ENCODE measurements at regions not wholly inside any gene's neighbourhood (a gene's known extent, or its start where the extent isn't known, plus 50 kb on each side); places are given as distances from the start of the nearest gene placed in this dataset.

GRCh38 chr3:147939839-147940238 lies 530.7 kb downstream of the ZIC1 start:
- no peak for TF ChIP-seq SPI1 (IDR thresholded peaks at IDR 0.05; ENCODE audit: low read depth, low read length)
- no peak for TF ChIP-seq POU2F2 (IDR thresholded peaks at IDR 0.05; ENCODE audit: low read depth, low read length)
- no peak for TF ChIP-seq TAF1 (IDR thresholded peaks at IDR 0.05; ENCODE audit: low read depth, low read length)
- TF ChIP-seq PAX5 (IDR thresholded peaks at IDR 0.05; ENCODE audit: insufficient read depth, low read length, severe bottlenecking), result no peak
- TF ChIP-seq POLR2AphosphoS5 (IDR thresholded peaks at IDR 0.05; ENCODE audit: low read depth, low read length), result no peak
- TF ChIP-seq POLR2A (IDR thresholded peaks at IDR 0.05; ENCODE audit: low read depth, low read length), result no peak
- DNase-seq (ENCODE audit: insufficient read length, low spot score) (no peak), FAIRE-seq (no peak)

- no peak for FAIRE-seq
Measured at GRCh38 chr3:147940405-147941193, 531.4 kb downstream of the ZIC1 start.

GRCh38 chr3:147941969-147942368 lies 532.8 kb downstream of the ZIC1 start:
- no peak for TF ChIP-seq POLR2A (IDR thresholded peaks at IDR 0.05; ENCODE audit: low read depth, low read length)
- TF ChIP-seq POU2F2 (IDR thresholded peaks at IDR 0.05; ENCODE audit: low read depth, low read length), result no peak
- TF ChIP-seq TAF1 (IDR thresholded peaks at IDR 0.05; ENCODE audit: low read depth, low read length), result no peak
- no peak for TF ChIP-seq POLR2AphosphoS5 (IDR thresholded peaks at IDR 0.05; ENCODE audit: low read depth, low read length)
- TF ChIP-seq PAX5 (IDR thresholded peaks at IDR 0.05; ENCODE audit: insufficient read depth, low read length, severe bottlenecking), result no peak
- TF ChIP-seq SPI1 (IDR thresholded peaks at IDR 0.05; ENCODE audit: low read depth, low read length), result no peak
- FAIRE-seq, result no peak
- no peak for DNase-seq (ENCODE audit: insufficient read length, low spot score)

More at GRCh38 chr3:147940405-147941193, 531.4 kb downstream of the ZIC1 start:
- TF ChIP-seq POLR2AphosphoS5 (IDR thresholded peaks at IDR 0.05; ENCODE audit: low read depth, low read length) (no peak), POLR2A (IDR thresholded peaks at IDR 0.05; ENCODE audit: low read depth, low read length) (no peak), POU2F2 (IDR thresholded peaks at IDR 0.05; ENCODE audit: low read depth, low read length) (no peak), TAF1 (IDR thresholded peaks at IDR 0.05; ENCODE audit: low read depth, low read length) (no peak), PAX5 (IDR thresholded peaks at IDR 0.05; ENCODE audit: insufficient read depth, low read length, severe bottlenecking) (no peak), SPI1 (IDR thresholded peaks at IDR 0.05; ENCODE audit: low read depth, low read length) (no peak)
- no peak for DNase-seq (ENCODE audit: insufficient read length, low spot score)

GRCh38 chr3:147943265-147943945 lies 534.2 kb downstream of the ZIC1 start:
- TF ChIP-seq POU2F2 (IDR thresholded peaks at IDR 0.05; ENCODE audit: low read depth, low read length) (no peak), TAF1 (IDR thresholded peaks at IDR 0.05; ENCODE audit: low read depth, low read length) (no peak), POLR2AphosphoS5 (IDR thresholded peaks at IDR 0.05; ENCODE audit: low read depth, low read length) (no peak), PAX5 (IDR thresholded peaks at IDR 0.05; ENCODE audit: insufficient read depth, low read length, severe bottlenecking) (no peak), SPI1 (IDR thresholded peaks at IDR 0.05; ENCODE audit: low read depth, low read length) (no peak), POLR2A (IDR thresholded peaks at IDR 0.05; ENCODE audit: low read depth, low read length) (no peak)
- FAIRE-seq (no peak), DNase-seq (ENCODE audit: insufficient read length, low spot score) (no peak)

- FAIRE-seq, result no peak
- DNase-seq (ENCODE audit: insufficient read length, low spot score), result no peak
- TF ChIP-seq PAX5 (IDR thresholded peaks at IDR 0.05; ENCODE audit: insufficient read depth, low read length, severe bottlenecking) (no peak), SPI1 (IDR thresholded peaks at IDR 0.05; ENCODE audit: low read depth, low read length) (no peak), POLR2AphosphoS5 (IDR thresholded peaks at IDR 0.05; ENCODE audit: low read depth, low read length) (no peak), POU2F2 (IDR thresholded peaks at IDR 0.05; ENCODE audit: low read depth, low read length) (no peak), TAF1 (IDR thresholded peaks at IDR 0.05; ENCODE audit: low read depth, low read length) (no peak), POLR2A (IDR thresholded peaks at IDR 0.05; ENCODE audit: low read depth, low read length) (no peak)
Measured at GRCh38 chr3:147945968-147946519, 536.9 kb downstream of the ZIC1 start.

GRCh38 chr3:147956615-147957014 lies 547.5 kb downstream of the ZIC1 start:
- TF ChIP-seq POLR2AphosphoS5 (IDR thresholded peaks at IDR 0.05; ENCODE audit: low read depth, low read length) (no peak), PAX5 (IDR thresholded peaks at IDR 0.05; ENCODE audit: insufficient read depth, low read length, severe bottlenecking) (no peak), SPI1 (IDR thresholded peaks at IDR 0.05; ENCODE audit: low read depth, low read length) (no peak), POU2F2 (IDR thresholded peaks at IDR 0.05; ENCODE audit: low read depth, low read length) (no peak), POLR2A (IDR thresholded peaks at IDR 0.05; ENCODE audit: low read depth, low read length) (no peak), TAF1 (IDR thresholded peaks at IDR 0.05; ENCODE audit: low read depth, low read length) (no peak)
- FAIRE-seq, result no peak
- no peak for DNase-seq (ENCODE audit: insufficient read length, low spot score)

GRCh38 chr3:147958754-147959153 lies 549.6 kb downstream of the ZIC1 start:
- FAIRE-seq (no peak), DNase-seq (ENCODE audit: insufficient read length, low spot score) (no peak)
- no peak for TF ChIP-seq POLR2A (IDR thresholded peaks at IDR 0.05; ENCODE audit: low read depth, low read length)
- no peak for TF ChIP-seq PAX5 (IDR thresholded peaks at IDR 0.05; ENCODE audit: insufficient read depth, low read length, severe bottlenecking)
- TF ChIP-seq SPI1 (IDR thresholded peaks at IDR 0.05; ENCODE audit: low read depth, low read length), result no peak
- no peak for TF ChIP-seq POLR2AphosphoS5 (IDR thresholded peaks at IDR 0.05; ENCODE audit: low read depth, low read length)

GRCh38 chr3:147960786-147961185 lies 551.6 kb downstream of the ZIC1 start:
- no peak for FAIRE-seq
- TF ChIP-seq POU2F2 (IDR thresholded peaks at IDR 0.05; ENCODE audit: low read depth, low read length) (no peak), POLR2A (IDR thresholded peaks at IDR 0.05; ENCODE audit: low read depth, low read length) (no peak), SPI1 (IDR thresholded peaks at IDR 0.05; ENCODE audit: low read depth, low read length) (no peak), TAF1 (IDR thresholded peaks at IDR 0.05; ENCODE audit: low read depth, low read length) (no peak), PAX5 (IDR thresholded peaks at IDR 0.05; ENCODE audit: insufficient read depth, low read length, severe bottlenecking) (no peak), POLR2AphosphoS5 (IDR thresholded peaks at IDR 0.05; ENCODE audit: low read depth, low read length) (no peak)

More at GRCh38 chr3:147960786-147961185, 551.6 kb downstream of the ZIC1 start:
- no peak for DNase-seq (ENCODE audit: insufficient read length, low spot score)

All from GM12891 (cell line).